ENCODE measurements at regions not wholly inside any gene's neighbourhood (a gene's known extent, or its start where the extent isn't known, plus 50 kb on each side); places are given as distances from the start of the nearest gene placed in this dataset.

GRCh38 chr17:52740006-52740405 lies 581.5 kb upstream of the CA10 start:
- H3K79me2 ChIP-seq (ENCODE audit: insufficient read depth, low read length): no peaks in the 10 kb centered on the region
- H3K9ac ChIP-seq (ENCODE audit: low read length): no peak overlapping the region
- FAIRE-seq (no peak), DNase-seq (ENCODE audit: low read depth) (no peak)
- H4K20me1 ChIP-seq (ENCODE audit: insufficient read depth, low read length): no peaks in the 10 kb centered on the region
- TF ChIP-seq CTCF (IDR thresholded peaks at IDR 0.05; ENCODE audit: insufficient read depth, low read depth, low read length) (no peak), EZH2 (IDR thresholded peaks at IDR 0.05; ENCODE audit: insufficient read depth, low read length) (no peak)
- Mint-ChIP-seq H3K36me3 (ENCODE audit: low read depth, unreplicated experiment) (no peaks in the 10 kb centered on the region), H3K4me3 (ENCODE audit: unreplicated experiment) (no peak overlapping the region), H3K4me1 (ENCODE audit: low read depth, unreplicated experiment) (no peaks in the 10 kb centered on the region), H3K27me3 (ENCODE audit: low read depth, unreplicated experiment) (no peaks in the 10 kb centered on the region), H3K9me3 (ENCODE audit: unreplicated experiment) (no peaks in the 10 kb centered on the region), H3K27ac (ENCODE audit: unreplicated experiment) (no peak overlapping the region)
- no peak overlapping the region for H3K4me2 ChIP-seq (ENCODE audit: low read length)
- H2AFZ ChIP-seq (ENCODE audit: low read depth, low read length): no peak overlapping the region
- no peak overlapping the region for H3K4me3 ChIP-seq (ENCODE audit: insufficient read depth, low read depth, low read length)
- H3K9me3 ChIP-seq (ENCODE audit: insufficient read depth, low read depth, low read length): no peaks in the 10 kb centered on the region
- no peaks in the 10 kb centered on the region for H3K36me3 ChIP-seq (ENCODE audit: insufficient read depth, low read length)
- no peaks in the 10 kb centered on the region for H3K27me3 ChIP-seq (ENCODE audit: insufficient read depth, low read length)
- H3K27ac ChIP-seq (ENCODE audit: low read depth, low read length): no peak overlapping the region
- no peaks in the 10 kb centered on the region for H3K4me1 ChIP-seq (ENCODE audit: insufficient read depth, low read length)

GRCh38 chr17:52738791-52739190 lies 580.3 kb upstream of the CA10 start:
- Mint-ChIP-seq H3K4me3 (ENCODE audit: unreplicated experiment) (no peak overlapping the region), H3K4me1 (ENCODE audit: low read depth, unreplicated experiment) (no peaks in the 10 kb centered on the region), H3K27ac (ENCODE audit: unreplicated experiment) (no peak overlapping the region), H3K27me3 (ENCODE audit: low read depth, unreplicated experiment) (no peaks in the 10 kb centered on the region), H3K9me3 (ENCODE audit: unreplicated experiment) (no peaks in the 10 kb centered on the region), H3K36me3 (ENCODE audit: low read depth, unreplicated experiment) (no peaks in the 10 kb centered on the region)
- Histone ChIP-seq H3K79me2 (ENCODE audit: insufficient read depth, low read length) (no peaks in the 10 kb centered on the region), H3K4me1 (ENCODE audit: insufficient read depth, low read length) (no peaks in the 10 kb centered on the region), H3K4me3 (ENCODE audit: insufficient read depth, low read depth, low read length) (no peak overlapping the region), H3K9ac (ENCODE audit: low read length) (no peak overlapping the region), H3K27me3 (ENCODE audit: insufficient read depth, low read length) (no peaks in the 10 kb centered on the region), H3K4me2 (ENCODE audit: low read length) (no peak overlapping the region), H2AFZ (ENCODE audit: low read depth, low read length) (no peak overlapping the region), H3K9me3 (ENCODE audit: insufficient read depth, low read depth, low read length) (no peaks in the 10 kb centered on the region), H3K27ac (ENCODE audit: low read depth, low read length) (no peak overlapping the region), H4K20me1 (ENCODE audit: insufficient read depth, low read length) (no peaks in the 10 kb centered on the region), H3K36me3 (ENCODE audit: insufficient read depth, low read length) (no peaks in the 10 kb centered on the region)
- DNase-seq (ENCODE audit: low read depth) (no peak), FAIRE-seq (no peak)
- no peak for TF ChIP-seq CTCF (IDR thresholded peaks at IDR 0.05; ENCODE audit: insufficient read depth, low read depth, low read length)
- no peak for TF ChIP-seq EZH2 (IDR thresholded peaks at IDR 0.05; ENCODE audit: insufficient read depth, low read length)

- no peaks in the 10 kb centered on the region for H3K4me1 ChIP-seq (ENCODE audit: insufficient read depth, low read length)
- H3K4me3 ChIP-seq (ENCODE audit: insufficient read depth, low read depth, low read length): no peak overlapping the region
- H3K9ac ChIP-seq (ENCODE audit: low read length): no peak overlapping the region
- no peaks in the 10 kb centered on the region for H4K20me1 ChIP-seq (ENCODE audit: insufficient read depth, low read length)
- no peaks in the 10 kb centered on the region for H3K36me3 ChIP-seq (ENCODE audit: insufficient read depth, low read length)
- no peak overlapping the region for H2AFZ ChIP-seq (ENCODE audit: low read depth, low read length)
- Mint-ChIP-seq H3K27ac (ENCODE audit: unreplicated experiment) (no peak overlapping the region), H3K36me3 (ENCODE audit: low read depth, unreplicated experiment) (no peaks in the 10 kb centered on the region), H3K27me3 (ENCODE audit: low read depth, unreplicated experiment) (peaks cover 1% of the 10 kb centered on the region), H3K9me3 (ENCODE audit: unreplicated experiment) (no peaks in the 10 kb centered on the region), H3K4me1 (ENCODE audit: low read depth, unreplicated experiment) (no peaks in the 10 kb centered on the region), H3K4me3 (ENCODE audit: unreplicated experiment) (no peak overlapping the region)
- H3K79me2 ChIP-seq (ENCODE audit: insufficient read depth, low read length): no peaks in the 10 kb centered on the region
- no peak for FAIRE-seq
- no peak for TF ChIP-seq EZH2 (IDR thresholded peaks at IDR 0.05; ENCODE audit: insufficient read depth, low read length)
- no peak for TF ChIP-seq CTCF (IDR thresholded peaks at IDR 0.05; ENCODE audit: insufficient read depth, low read depth, low read length)
- DNase-seq (ENCODE audit: low read depth): no peak
- no peaks in the 10 kb centered on the region for H3K9me3 ChIP-seq (ENCODE audit: insufficient read depth, low read depth, low read length)
- no peaks in the 10 kb centered on the region for H3K27me3 ChIP-seq (ENCODE audit: insufficient read depth, low read length)
- no peak overlapping the region for H3K27ac ChIP-seq (ENCODE audit: low read depth, low read length)
- no peak overlapping the region for H3K4me2 ChIP-seq (ENCODE audit: low read length)
Observed at GRCh38 chr17:52737071-52737470, 578.6 kb upstream of the CA10 start.

All from astrocyte (in vitro differentiated cells and primary cell).